A549 (cell line): ENCODE measurements at regions not wholly inside any gene's neighbourhood (a gene's known extent, or its start where the extent isn't known, plus 50 kb on each side); places are given as distances from the start of the nearest gene placed in this dataset.
A peak's percentile ranks its signal among the peaks of the same experiment; 100 is the strongest.

Source experiments
- ATAC-seq, 2 experiments: fragments of 200-7000 bp in 1 of 2; fragments of >200 bp in 1 of 2; cut with Nextera tagmentation in 1 of 2; cut with Tn5 transposase in 1 of 2; 3 replicates each; pipeline versions ENCODE4 v1.8.0 to v1.9.1; 2018 to 2020; ENCODE audit warnings: mild to moderate bottlenecking in 1 of 2, moderate library complexity in 1 of 2
- CTCF ChIA-PET: fragments of 300-600 bp; sonication (Branson Sonifier 250); formaldehyde crosslinking; extraction: SDS; loops from one replicate; lab custom pipeline; 2021; ENCODE audit warnings: antibody characterized with exemption, inconsistent platforms; lab: Yijun Ruan, JAX
- POLR2A ChIA-PET: fragments of 350-600 bp; formaldehyde crosslinking; extraction: SDS; loops from one replicate; lab custom pipeline; 2021; ENCODE audit warnings: antibody characterized with exemption, inconsistent platforms; lab: Yijun Ruan, JAX
- DNase-seq, 2 experiments: peaks; one replicate each; pipeline versions ENCODE4 v3.0.0 to v3.0.0-alpha.2; 2011 to 2016; ENCODE audit warnings: low read depth in 1 of 2, low spot score in 1 of 2
- FAIRE-seq: peaks from 2 replicates; lab custom pipeline; 2011; peaks lifted over from hg19 to GRCh38; lab: Jason Lieb, UNC
- H3K27ac ChIP-seq, 2 experiments: fragments of >200 bp; sonication (Bioruptor Twin); formaldehyde crosslinking; 3 replicates each; pipeline ENCODE4 v1.5.1; 2016 to 2017
- H3K4me1 ChIP-seq: fragments of >200 bp; sonication (Bioruptor Twin); formaldehyde crosslinking; 3 replicates; pipeline ENCODE4 v1.6.1; 2016
- H3K4me2 ChIP-seq: fragments of >200 bp; sonication (Bioruptor Twin); formaldehyde crosslinking; 3 replicates; pipeline ENCODE4 v1.6.1; 2016
- H3K4me3 ChIP-seq: fragments of >200 bp; sonication (Bioruptor Twin); formaldehyde crosslinking; 3 replicates; pipeline ENCODE4 v1.5.1; 2016
- H3K9me3 ChIP-seq: fragments of >200 bp; sonication (Bioruptor Twin); formaldehyde crosslinking; 3 replicates; pipeline ENCODE4 v1.6.1; 2016
- BCL3 ChIP-seq: fragments of >200 bp; sonication (Bioruptor Twin); formaldehyde crosslinking; IDR thresholded peaks from 3 replicates; pipeline ENCODE4 v1.6.1; 2016
- BHLHE40 ChIP-seq: IDR thresholded peaks from 2 replicates; pipeline ENCODE4 v1.6.1; 2012; ENCODE audit warnings: low read depth, low read length, inconsistent platforms
- CBX2 ChIP-seq: fragments of 200-600 bp; sonication (generic); IDR thresholded peaks from 2 replicates; pipeline ENCODE4 v1.6.1; 2016; ENCODE audit warnings: low read depth, mild to moderate bottlenecking, borderline replicate concordance
- CEBPB ChIP-seq, 2 experiments: fragments of >200 bp in 1 of 2; sonication (Bioruptor Twin) in 1 of 2; formaldehyde crosslinking in 1 of 2; IDR thresholded peaks; 2 replicates each; pipeline ENCODE4 v1.6.1; 2012 to 2016
- CHD2 ChIP-seq: fragments of 150-350 bp; IDR thresholded peaks from 2 replicates; pipeline ENCODE4 v1.6.1; 2014; ENCODE audit warnings: low read length; ENCODE audit not compliant: partially characterized antibody
- CHD4 ChIP-seq: fragments of 200-600 bp; sonication (generic); IDR thresholded peaks from 2 replicates; pipeline ENCODE4 v1.6.1; 2016; ENCODE audit warnings: antibody characterized with exemption, mild to moderate bottlenecking, borderline replicate concordance
- CTCF ChIP-seq: fragments of >200 bp; sonication (Bioruptor Twin); formaldehyde crosslinking; IDR thresholded peaks from 3 replicates; pipeline ENCODE4 v1.5.1; 2016
- EHF ChIP-seq: fragments of 250-450 bp; sonication (Bioruptor Pico); IDR thresholded peaks from 2 replicates; pipeline ENCODE4 v1.5.0; 2020; ENCODE audit warnings: mild to moderate bottlenecking
- ELK1 ChIP-seq: fragments of 150-350 bp; IDR thresholded peaks from 2 replicates; pipeline ENCODE4 v1.6.1; 2014; ENCODE audit warnings: low read depth, mild to moderate bottlenecking, low read length
- ESRRA ChIP-seq: fragments of 150-350 bp; IDR thresholded peaks from 2 replicates; pipeline ENCODE4 v1.6.1; 2014; ENCODE audit warnings: mild to moderate bottlenecking, low read length, borderline replicate concordance
- FOSL2 ChIP-seq, 2 experiments: fragments of 450-650 bp in 1 of 2; fragments of >200 bp in 1 of 2; sonication (Bioruptor Twin) in 1 of 2; formaldehyde crosslinking; IDR thresholded peaks; 2 replicates each; pipeline versions ENCODE4 v1.5.0 to v1.6.1; 2016 to 2020; ENCODE audit warnings: mild to moderate bottlenecking in 1 of 2, moderate library complexity in 1 of 2
- HOXB13 ChIP-seq: fragments of 250-450 bp; sonication (Bioruptor Pico); IDR thresholded peaks from 2 replicates; pipeline ENCODE4 v1.5.0; 2020; ENCODE audit warnings: low read depth, mild to moderate bottlenecking, moderate library complexity
- JUN ChIP-seq, 2 experiments: fragments of >200 bp; sonication (Bioruptor Twin); formaldehyde crosslinking; IDR thresholded peaks; 2 replicates in 1 of 2; 3 replicates in 1 of 2; pipeline ENCODE4 v1.6.1; 2016 to 2017
- JUNB ChIP-seq: fragments of >200 bp; sonication (Bioruptor Twin); formaldehyde crosslinking; IDR thresholded peaks from 2 replicates; pipeline ENCODE4 v1.6.1; 2016
- NFE2L2 ChIP-seq: fragments of 150-350 bp; conservative IDR thresholded peaks from 2 replicates; pipeline ENCODE4 v1.6.1; 2014; ENCODE audit warnings: low read length
- NPAS2 ChIP-seq: fragments of 250-450 bp; sonication (Bioruptor Pico); IDR thresholded peaks from 2 replicates; pipeline ENCODE4 v1.8.0; 2022; ENCODE audit warnings: mild to moderate bottlenecking, moderate library complexity, borderline replicate concordance
- NR3C1 ChIP-seq: fragments of >200 bp; sonication (Bioruptor Twin); formaldehyde crosslinking; IDR thresholded peaks from 3 replicates; pipeline ENCODE4 v1.6.1; 2017
- RCOR1 ChIP-seq: fragments of 150-350 bp; IDR thresholded peaks from 2 replicates; pipeline ENCODE4 v1.6.1; 2014; ENCODE audit warnings: antibody characterized with exemption, low read length, low read depth
- RFX5 ChIP-seq: fragments of 450-650 bp; IDR thresholded peaks from 2 replicates; pipeline ENCODE4 v1.7.1; 2014; ENCODE audit warnings: antibody characterized with exemption, mild to moderate bottlenecking, moderate library complexity
- RNF2 ChIP-seq: fragments of 200-600 bp; sonication (generic); IDR thresholded peaks from 2 replicates; pipeline ENCODE4 v1.6.1; 2016; ENCODE audit warnings: low read depth, mild to moderate bottlenecking, antibody characterized with exemption, moderate library complexity, borderline replicate concordance
- TFCP2L1 ChIP-seq: fragments of 250-450 bp; sonication (Bioruptor Pico); IDR thresholded peaks from 2 replicates; pipeline ENCODE4 v1.5.0; 2021; ENCODE audit warnings: mild to moderate bottlenecking
- ZC3H11A ChIP-seq: fragments of 450-650 bp; IDR thresholded peaks from 2 replicates; pipeline ENCODE4 v1.6.1; 2014; ENCODE audit warnings: antibody characterized with exemption, mild to moderate bottlenecking
- ZSCAN20 ChIP-seq: fragments of 250-450 bp; sonication (Bioruptor Pico); IDR thresholded peaks from 2 replicates; pipeline ENCODE4 v1.8.0; 2022; ENCODE audit warnings: mild to moderate bottlenecking, moderate library complexity
- whole genome bisulfite sequencing: methylation state at CpG from one replicate; pipeline ENCODE4 v1.1.6; 2017; ENCODE audit errors: missing lambda C conversion rate; 5-methylcytosine and 5-hydroxymethylcytosine counted together
- TF ChIP-seq, protein P1 (sequence below): fragments of 250-450 bp; sonication (Bioruptor Pico); IDR thresholded peaks from 2 replicates; pipeline ENCODE4 v1.5.0; 2020; ENCODE audit warnings: low read depth, mild to moderate bottlenecking, moderate library complexity
- TF ChIP-seq, protein P2 (sequence below): IDR thresholded peaks from 2 replicates; pipeline ENCODE4 v1.6.1; 2012
- TF ChIP-seq, protein P3 (sequence below): fragments of >200 bp; sonication (Bioruptor Twin); formaldehyde crosslinking; IDR thresholded peaks from 2 replicates; pipeline ENCODE4 v1.6.1; 2016
- TF ChIP-seq, protein P4 (sequence below): fragments of 450-650 bp; IDR thresholded peaks from 2 replicates; pipeline ENCODE4 v1.6.1; 2014; ENCODE audit warnings: antibody characterized with exemption

DNA sequence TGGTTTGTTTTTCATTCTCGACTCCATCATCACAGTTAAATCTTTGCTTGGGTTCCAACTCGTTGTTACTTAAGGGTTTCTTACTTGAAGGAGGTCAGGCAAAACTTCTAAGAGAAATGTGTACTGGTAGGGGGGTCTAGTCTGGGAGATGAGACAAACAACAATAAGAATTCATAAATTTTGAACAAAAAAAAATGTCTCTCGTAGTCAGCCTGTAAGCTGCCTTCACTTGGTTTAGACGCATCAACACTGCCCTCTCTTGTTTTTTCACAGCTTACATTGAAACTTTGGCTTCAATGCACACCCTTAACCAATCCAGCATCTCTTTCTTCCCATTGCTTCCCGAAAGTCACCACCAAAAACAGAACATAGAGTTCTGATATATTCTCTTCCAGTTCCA is 576.4 kb upstream of the PIK3C3 start:
- no peak for ATAC-seq
- ChIA-PET CTCF (no interaction called here), POLR2A (no interaction called here)
- Histone ChIP-seq H3K4me2 (no peak overlapping the region), H3K4me3 (no peak overlapping the region), H3K4me1 (no peaks in the 10 kb centered on the region), H3K27ac (no peak overlapping the region), H3K9me3 (no peaks in the 10 kb centered on the region)
- peak in 1 of 2 experiments; percentile 2 for DNase-seq
- no peak for FAIRE-seq
- TF ChIP-seq BHLHE40 (no peak), NR3C1 (no peak), CHD2 (no peak), RNF2 (no peak), CBX2 (no peak), CHD4 (no peak), ESRRA (no peak), CEBPB (IDR thresholded peaks at IDR 0.05) (no peak), EHF (CRISPR knock-in tag) (no peak), FOSL2 (IDR thresholded peaks at IDR 0.05) (no peak), FOSL2 (CRISPR knock-in tag; IDR thresholded peaks at IDR 0.05) (no peak), ZC3H11A (no peak), ZSCAN20 (CRISPR knock-in tag) (no peak), JUN (IDR thresholded peaks at IDR 0.05) (no peak)
- TF ChIP-seq, protein P1, sequence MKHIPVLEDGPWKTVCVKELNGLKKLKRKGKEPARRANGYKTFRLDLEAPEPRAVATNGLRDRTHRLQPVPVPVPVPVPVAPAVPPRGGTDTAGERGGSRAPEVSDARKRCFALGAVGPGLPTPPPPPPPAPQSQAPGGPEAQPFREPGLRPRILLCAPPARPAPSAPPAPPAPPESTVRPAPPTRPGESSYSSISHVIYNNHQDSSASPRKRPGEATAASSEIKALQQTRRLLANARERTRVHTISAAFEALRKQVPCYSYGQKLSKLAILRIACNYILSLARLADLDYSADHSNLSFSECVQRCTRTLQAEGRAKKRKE (CRISPR knock-in tag): no peak
- 7% methylated on average over 5 of the region's 5 CpGs for WGBS

DNA sequence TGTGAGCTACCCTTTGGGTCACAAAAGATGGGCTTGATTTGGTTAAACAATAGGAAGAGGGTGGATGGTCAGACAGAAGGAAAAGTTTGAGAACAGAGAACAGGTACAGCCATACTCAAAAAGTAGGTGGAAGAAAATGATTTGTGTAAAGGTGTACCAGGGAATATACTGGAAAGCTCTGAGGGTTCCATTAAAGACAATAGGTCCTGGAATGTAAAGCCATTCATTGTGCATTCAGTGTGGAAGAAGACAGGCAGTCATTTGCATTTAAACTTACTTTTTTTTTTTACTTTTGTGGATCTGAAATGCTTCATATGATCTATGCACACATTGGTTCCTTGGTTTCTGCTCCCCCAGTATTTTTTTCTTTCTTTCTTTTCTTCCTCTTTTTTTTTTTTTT is 581.4 kb upstream of the PIK3C3 start:
- Histone ChIP-seq H3K4me1 (no peaks in the 10 kb centered on the region), H3K4me3 (no peak overlapping the region), H3K9me3 (no peaks in the 10 kb centered on the region), H3K27ac (no peak overlapping the region), H3K4me2 (no peak overlapping the region)
- ChIA-PET CTCF (no interaction called here), POLR2A (no interaction called here)
- TF ChIP-seq, protein P2, sequence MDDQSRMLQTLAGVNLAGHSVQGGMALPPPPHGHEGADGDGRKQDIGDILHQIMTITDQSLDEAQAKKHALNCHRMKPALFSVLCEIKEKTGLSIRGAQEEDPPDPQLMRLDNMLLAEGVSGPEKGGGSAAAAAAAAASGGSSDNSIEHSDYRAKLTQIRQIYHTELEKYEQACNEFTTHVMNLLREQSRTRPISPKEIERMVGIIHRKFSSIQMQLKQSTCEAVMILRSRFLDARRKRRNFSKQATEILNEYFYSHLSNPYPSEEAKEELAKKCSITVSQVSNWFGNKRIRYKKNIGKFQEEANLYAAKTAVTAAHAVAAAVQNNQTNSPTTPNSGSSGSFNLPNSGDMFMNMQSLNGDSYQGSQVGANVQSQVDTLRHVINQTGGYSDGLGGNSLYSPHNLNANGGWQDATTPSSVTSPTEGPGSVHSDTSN: no peak
- no peak for TF ChIP-seq RCOR1
- TF ChIP-seq BHLHE40: no peak
- no peak for TF ChIP-seq CBX2
- TF ChIP-seq NFE2L2: no peak
- TF ChIP-seq, protein P3, sequence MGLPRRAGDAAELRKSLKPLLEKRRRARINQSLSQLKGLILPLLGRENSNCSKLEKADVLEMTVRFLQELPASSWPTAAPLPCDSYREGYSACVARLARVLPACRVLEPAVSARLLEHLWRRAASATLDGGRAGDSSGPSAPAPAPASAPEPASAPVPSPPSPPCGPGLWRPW: no peak
- no peak for TF ChIP-seq NPAS2 (CRISPR knock-in tag)
- TF ChIP-seq, protein P4, sequence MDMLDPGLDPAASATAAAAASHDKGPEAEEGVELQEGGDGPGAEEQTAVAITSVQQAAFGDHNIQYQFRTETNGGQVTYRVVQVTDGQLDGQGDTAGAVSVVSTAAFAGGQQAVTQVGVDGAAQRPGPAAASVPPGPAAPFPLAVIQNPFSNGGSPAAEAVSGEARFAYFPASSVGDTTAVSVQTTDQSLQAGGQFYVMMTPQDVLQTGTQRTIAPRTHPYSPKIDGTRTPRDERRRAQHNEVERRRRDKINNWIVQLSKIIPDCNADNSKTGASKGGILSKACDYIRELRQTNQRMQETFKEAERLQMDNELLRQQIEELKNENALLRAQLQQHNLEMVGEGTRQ: no peak
- TF ChIP-seq ELK1: no peak
- no peak for TF ChIP-seq BCL3
- TF ChIP-seq, protein P1 (CRISPR knock-in tag): no peak
- TF ChIP-seq HOXB13 (CRISPR knock-in tag): no peak
- TF ChIP-seq TFCP2L1 (CRISPR knock-in tag): no peak
- no peak for TF ChIP-seq JUNB
- TF ChIP-seq RFX5: no peak
- TF ChIP-seq CTCF: no peak
- TF ChIP-seq CHD2: no peak
- FAIRE-seq (no peak), ATAC-seq (no peak), DNase-seq (no peak)
